ENCODE measurements at regions not wholly inside any gene's neighbourhood (a gene's known extent, or its start where the extent isn't known, plus 50 kb on each side); places are given as distances from the start of the nearest gene placed in this dataset.

DNA sequence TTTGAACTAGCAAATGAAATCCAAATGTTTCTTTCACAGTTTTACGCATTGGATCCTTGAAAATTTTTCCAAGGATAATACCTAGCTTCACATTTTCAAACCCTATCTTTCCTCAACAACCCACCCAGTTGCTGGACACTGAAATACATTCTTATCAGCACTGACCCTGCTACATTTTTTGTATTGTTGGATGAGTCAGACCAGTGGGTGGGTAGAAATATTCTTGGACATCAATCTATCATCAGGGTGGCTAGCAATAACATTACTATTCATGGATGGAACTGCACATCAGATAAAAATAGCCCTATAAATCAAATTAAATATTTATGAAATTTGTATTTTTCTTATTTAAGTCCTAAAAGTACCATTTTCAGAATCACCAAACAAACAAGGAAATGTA is 407.4 kb upstream of the IZUMO3 start:
- intact Hi-C loops (cut with DNase I) = loop anchor here in 1 of 4 donors (10.0 kb wide), 1 partner anchor 58 kb away; no protein-coding TSS in a partner anchor
- Histone ChIP-seq H3K27ac (ENCODE audit: low read length) (no peak overlapping the region), H3K27me3 (ENCODE audit: control insufficient read depth, insufficient read depth) (no peaks in the 10 kb centered on the region), H3K9me3 (ENCODE audit: control insufficient read depth, low read length) (no peaks in the 10 kb centered on the region), H3K4me1 (ENCODE audit: control insufficient read depth, insufficient read depth, low read length) (no peaks in the 10 kb centered on the region), H3K4me3 (ENCODE audit: low read length) (no peak overlapping the region)
- DNase-seq = no peak
- 88% methylated on average over 1 of the region's 1 CpG for WGBS
- ATAC-seq = no peak

DNA sequence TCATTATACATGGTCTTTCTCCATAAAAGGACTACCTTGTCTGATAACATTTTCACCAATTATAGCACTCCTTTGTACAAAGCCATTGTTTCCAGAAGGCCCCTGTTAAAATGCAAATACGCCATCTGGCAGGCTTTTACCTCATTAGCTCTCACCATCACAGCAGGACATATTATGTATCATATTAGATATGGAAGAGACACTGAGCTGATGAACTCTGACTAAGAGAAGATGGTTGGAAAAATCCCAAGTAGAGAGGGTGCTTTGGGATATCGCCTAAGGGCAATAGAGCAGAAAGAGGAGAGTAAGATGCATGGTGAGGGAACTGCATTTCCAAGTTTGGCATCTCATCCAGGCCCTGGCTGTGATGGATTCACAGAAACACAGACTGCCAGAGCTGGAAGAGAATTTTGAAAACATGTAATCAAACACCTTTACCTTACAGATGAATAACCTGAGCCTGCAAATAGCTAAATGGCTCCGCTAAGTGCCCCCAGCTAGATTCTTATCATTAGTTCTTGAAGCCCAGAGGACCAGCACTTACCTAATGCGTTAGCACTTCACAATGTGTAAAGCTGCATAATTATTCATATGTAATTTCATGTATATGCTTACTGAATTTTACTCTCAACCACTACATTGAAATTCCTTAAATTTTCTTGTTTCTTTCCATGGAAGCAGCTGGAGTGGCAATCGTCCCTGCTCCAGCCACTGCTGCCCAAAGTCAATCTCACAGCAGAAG is 393.6 kb upstream of the IZUMO3 start:
- intact Hi-C loops (cut with DNase I) = no loop called here
- WGBS = 70% methylated on average over 5 of the region's 5 CpGs

GRCh38 chr9:24936117-24936516 is 390.4 kb upstream of the IZUMO3 start:
- Histone ChIP-seq H3K4me1 (ENCODE audit: control insufficient read depth, insufficient read depth, low read length) (no peaks in the 10 kb centered on the region), H3K27me3 (ENCODE audit: control insufficient read depth, insufficient read depth) (no peaks in the 10 kb centered on the region), H3K27ac (ENCODE audit: low read length) (no peak overlapping the region), H3K4me3 (ENCODE audit: low read length) (no peak overlapping the region), H3K9me3 (ENCODE audit: control insufficient read depth, low read length) (no peaks in the 10 kb centered on the region)
- DNase-seq (no peak), ATAC-seq (no peak)
- WGBS = 67% methylated on average over 3 of the region's 3 CpGs
- intact Hi-C loops (cut with DNase I) = no loop called here

More for the DNA sequence above, 393.6 kb upstream of the IZUMO3 start:
- no peak for DNase-seq
- Histone ChIP-seq H3K4me1 (ENCODE audit: control insufficient read depth, insufficient read depth, low read length) (no peaks in the 10 kb centered on the region), H3K4me3 (ENCODE audit: low read length) (no peak overlapping the region), H3K9me3 (ENCODE audit: control insufficient read depth, low read length) (no peaks in the 10 kb centered on the region), H3K27ac (ENCODE audit: low read length) (no peak overlapping the region), H3K27me3 (ENCODE audit: control insufficient read depth, insufficient read depth) (no peaks in the 10 kb centered on the region)
- no peak for ATAC-seq

DNA sequence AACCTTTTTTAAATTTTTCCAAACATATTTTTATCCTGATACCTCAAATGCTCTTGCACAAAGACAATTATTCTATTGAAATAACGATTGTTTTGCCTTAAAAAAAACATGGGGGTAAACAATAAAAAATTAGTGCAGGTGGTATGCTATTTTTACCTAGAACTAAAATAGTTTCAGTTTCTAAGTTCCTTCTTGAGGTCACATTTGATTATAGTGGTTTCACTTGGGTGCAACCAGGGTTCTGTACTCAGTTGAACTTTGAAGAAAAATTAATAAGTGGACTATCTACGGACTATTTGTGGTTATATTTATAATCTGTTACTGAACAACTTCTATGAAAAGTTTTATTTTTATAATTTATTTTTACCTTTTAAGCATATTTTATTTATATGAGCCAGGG is 387.1 kb upstream of the IZUMO3 start:
- DNase-seq (no peak), ATAC-seq (no peak)
- H3K9me3 ChIP-seq (ENCODE audit: control insufficient read depth, low read length) = no peaks in the 10 kb centered on the region
- no peaks in the 10 kb centered on the region for H3K27me3 ChIP-seq (ENCODE audit: control insufficient read depth, insufficient read depth)
- H3K4me1 ChIP-seq (ENCODE audit: control insufficient read depth, insufficient read depth, low read length) = no peaks in the 10 kb centered on the region
- 71% methylated on average over 2 of the region's 2 CpGs for WGBS
- no peak overlapping the region for H3K4me3 ChIP-seq (ENCODE audit: low read length)
- no peak overlapping the region for H3K27ac ChIP-seq (ENCODE audit: low read length)
- intact Hi-C loops (cut with DNase I) = no loop called here

- no peak for ATAC-seq
- Histone ChIP-seq H3K27me3 (ENCODE audit: control insufficient read depth, insufficient read depth) (no peaks in the 10 kb centered on the region), H3K4me3 (ENCODE audit: low read length) (no peak overlapping the region), H3K9me3 (ENCODE audit: control insufficient read depth, low read length) (no peaks in the 10 kb centered on the region), H3K27ac (ENCODE audit: low read length) (no peak overlapping the region), H3K4me1 (ENCODE audit: control insufficient read depth, insufficient read depth, low read length) (no peaks in the 10 kb centered on the region)
- DNase-seq = no peak
- 50% methylated on average over 3 of the region's 3 CpGs for WGBS
- intact Hi-C loops (cut with DNase I) = no loop called here
These were observed 386.2 kb upstream of the IZUMO3 start for GRCh38 chr9:24931894-24932293.

DNA sequence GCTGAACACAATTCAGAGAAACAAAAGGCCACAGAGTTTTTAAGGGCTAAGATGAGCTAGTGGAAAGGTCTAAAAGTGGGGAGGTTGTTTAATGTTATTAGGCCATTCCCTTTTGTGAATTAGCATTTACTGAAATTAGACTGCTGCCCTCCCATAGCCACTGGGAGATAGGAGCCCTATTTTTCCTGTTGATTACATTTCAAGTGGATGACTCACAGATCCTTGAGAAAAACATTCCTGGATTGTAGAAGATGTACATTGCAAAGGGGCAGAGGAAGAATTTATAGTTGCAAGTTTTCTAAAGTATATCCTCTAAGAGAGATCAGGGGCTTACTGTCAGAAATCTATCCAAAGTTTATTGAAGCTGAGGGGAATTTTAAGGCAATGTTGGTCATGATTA is 367.1 kb upstream of the IZUMO3 start:
- no peaks in the 10 kb centered on the region for H3K9me3 ChIP-seq (ENCODE audit: control insufficient read depth, low read length)
- no peaks in the 10 kb centered on the region for H3K4me1 ChIP-seq (ENCODE audit: control insufficient read depth, insufficient read depth, low read length)
- no peak for ATAC-seq
- H3K27ac ChIP-seq (ENCODE audit: low read length) = no peak overlapping the region
- no peaks in the 10 kb centered on the region for H3K27me3 ChIP-seq (ENCODE audit: control insufficient read depth, insufficient read depth)
- no peak for DNase-seq
- no peak overlapping the region for H3K4me3 ChIP-seq (ENCODE audit: low read length)
- intact Hi-C loops (cut with DNase I) = no loop called here

- no peak overlapping the region for H3K27ac ChIP-seq (ENCODE audit: low read length)
- no peaks in the 10 kb centered on the region for H3K4me1 ChIP-seq (ENCODE audit: control insufficient read depth, insufficient read depth, low read length)
- DNase-seq (no peak), ATAC-seq (no peak)
- H3K27me3 ChIP-seq (ENCODE audit: control insufficient read depth, insufficient read depth) = no peaks in the 10 kb centered on the region
- no peaks in the 10 kb centered on the region for H3K9me3 ChIP-seq (ENCODE audit: control insufficient read depth, low read length)
- no peak overlapping the region for H3K4me3 ChIP-seq (ENCODE audit: low read length)
- intact Hi-C loops (cut with DNase I) = no loop called here
These were observed 355.6 kb upstream of the IZUMO3 start for GRCh38 chr9:24901319-24901718.

DNA sequence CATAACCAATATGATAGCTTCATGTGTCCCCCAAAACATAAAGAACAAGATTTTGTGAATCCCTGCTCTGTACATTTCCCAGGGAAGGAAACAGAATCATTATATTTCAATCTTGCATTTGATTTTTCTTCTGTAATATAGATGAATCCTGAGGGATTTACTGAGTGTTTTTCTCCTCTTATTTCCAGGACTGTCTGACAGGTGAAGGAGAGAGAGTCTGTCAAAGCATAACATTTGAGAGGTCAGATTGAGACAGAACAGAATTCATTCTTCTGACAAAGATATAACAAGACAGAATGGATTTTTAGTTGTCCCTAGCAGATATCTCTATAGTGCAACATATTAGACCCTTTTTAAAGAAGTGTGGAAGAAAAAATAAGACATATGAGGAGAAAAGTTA is 354.5 kb upstream of the IZUMO3 start:
- intact Hi-C loops (cut with DNase I) = no loop called here
- Histone ChIP-seq H3K9me3 (ENCODE audit: control insufficient read depth, low read length) (no peaks in the 10 kb centered on the region), H3K4me3 (ENCODE audit: low read length) (no peak overlapping the region), H3K4me1 (ENCODE audit: control insufficient read depth, insufficient read depth, low read length) (no peaks in the 10 kb centered on the region), H3K27ac (ENCODE audit: low read length) (no peak overlapping the region), H3K27me3 (ENCODE audit: control insufficient read depth, insufficient read depth) (no peaks in the 10 kb centered on the region)
- no peak for ATAC-seq
- DNase-seq = no peak

DNA sequence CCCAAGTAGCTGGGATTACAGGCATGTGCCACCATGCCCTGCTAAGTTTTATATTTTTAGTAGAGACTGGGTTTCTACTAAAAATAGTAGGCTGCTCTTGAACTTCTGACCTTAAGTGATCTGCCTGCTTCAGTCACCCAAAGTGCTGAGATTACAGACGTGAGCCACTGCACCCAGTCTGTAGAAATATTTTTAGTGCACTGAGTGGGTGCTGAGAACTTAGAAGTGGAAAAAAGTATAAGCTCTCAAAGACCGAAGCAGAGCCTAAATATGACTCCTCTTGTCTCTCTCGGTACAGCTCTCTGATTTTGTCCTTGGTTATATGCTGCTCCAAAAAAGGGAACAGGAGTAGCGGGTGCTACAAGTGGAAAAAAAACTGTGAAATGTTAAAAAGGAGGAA is 353.8 kb upstream of the IZUMO3 start:
- H3K4me3 ChIP-seq (ENCODE audit: low read length) = no peak overlapping the region
- no peak overlapping the region for H3K27ac ChIP-seq (ENCODE audit: low read length)
- 47% methylated on average over 4 of the region's 4 CpGs for WGBS
- intact Hi-C loops (cut with DNase I) = loop anchor here in 1 of 4 donors (10.0 kb wide), 1 partner anchor 55 kb away; no protein-coding TSS in a partner anchor
- H3K4me1 ChIP-seq (ENCODE audit: control insufficient read depth, insufficient read depth, low read length) = no peaks in the 10 kb centered on the region
- DNase-seq (no peak), ATAC-seq (no peak)
- H3K27me3 ChIP-seq (ENCODE audit: control insufficient read depth, insufficient read depth) = no peaks in the 10 kb centered on the region
- H3K9me3 ChIP-seq (ENCODE audit: control insufficient read depth, low read length) = no peaks in the 10 kb centered on the region

DNA sequence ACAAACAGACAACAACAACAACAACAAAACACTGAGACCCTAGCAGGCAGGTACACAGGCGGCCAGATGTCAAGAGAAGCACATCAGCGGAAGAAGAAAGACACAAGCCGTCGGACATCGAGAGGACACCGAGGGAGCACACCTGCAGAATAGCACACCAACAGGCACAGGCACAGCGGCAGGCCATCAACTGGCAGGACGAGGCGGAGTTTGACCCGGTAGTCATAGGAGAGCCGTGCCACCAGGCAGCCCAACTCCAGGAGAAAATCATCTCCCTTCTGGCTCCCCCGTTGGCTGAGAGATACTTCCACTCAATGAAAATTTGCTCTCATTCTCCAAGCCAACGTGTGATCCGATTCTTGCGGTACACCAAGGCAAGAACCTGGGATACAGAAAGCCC is 352.1 kb upstream of the IZUMO3 start:
- ATAC-seq = no peak
- H3K4me3 ChIP-seq (ENCODE audit: low read length) = no peak overlapping the region
- intact Hi-C loops (cut with DNase I) = loop anchor here in 1 of 4 donors (10.0 kb wide), 1 partner anchor 57 kb away; no protein-coding TSS in a partner anchor
- no peak for DNase-seq
- no peak overlapping the region for H3K27ac ChIP-seq (ENCODE audit: low read length)
- H3K9me3 ChIP-seq (ENCODE audit: control insufficient read depth, low read length) = no peaks in the 10 kb centered on the region
- H3K4me1 ChIP-seq (ENCODE audit: control insufficient read depth, insufficient read depth, low read length) = no peaks in the 10 kb centered on the region
- no peaks in the 10 kb centered on the region for H3K27me3 ChIP-seq (ENCODE audit: control insufficient read depth, insufficient read depth)
- 93% methylated on average over 15 of the region's 15 CpGs for WGBS

- intact Hi-C loops (cut with DNase I) = no loop called here
These were observed 335.7 kb upstream of the IZUMO3 start for GRCh38 chr9:24881361-24881760.

DNA sequence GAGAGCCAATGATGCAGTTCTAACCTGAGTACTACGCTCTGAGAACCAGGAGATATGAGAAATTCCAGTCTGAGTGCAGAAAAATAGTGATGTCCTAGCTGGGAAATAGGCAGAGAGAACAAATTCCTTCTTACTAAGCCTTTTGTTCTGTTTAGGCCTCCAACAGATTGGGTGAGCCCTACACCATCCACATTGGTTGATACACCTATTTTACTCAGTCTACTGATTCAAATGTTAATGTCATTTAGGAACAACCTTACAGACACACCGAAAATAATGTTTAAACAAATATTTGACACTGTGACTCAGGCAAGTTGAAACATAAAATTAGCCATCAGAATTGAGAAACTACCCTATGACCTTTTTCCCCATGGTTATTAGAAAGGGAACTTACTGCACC is 333.9 kb upstream of the IZUMO3 start:
- H3K4me3 ChIP-seq (ENCODE audit: low read length) = no peak overlapping the region
- H3K27ac ChIP-seq (ENCODE audit: low read length) = no peak overlapping the region
- intact Hi-C loops (cut with DNase I) = no loop called here
- no peaks in the 10 kb centered on the region for H3K4me1 ChIP-seq (ENCODE audit: control insufficient read depth, insufficient read depth, low read length)
- ATAC-seq = no peak
- WGBS = 61% methylated on average over 2 of the region's 2 CpGs
- no peaks in the 10 kb centered on the region for H3K9me3 ChIP-seq (ENCODE audit: control insufficient read depth, low read length)
- DNase-seq = no peak
- H3K27me3 ChIP-seq (ENCODE audit: control insufficient read depth, insufficient read depth) = no peaks in the 10 kb centered on the region

More at GRCh38 chr9:24881361-24881760, 335.7 kb upstream of the IZUMO3 start:
- DNase-seq (no peak), ATAC-seq (no peak)
- no peak overlapping the region for H3K27ac ChIP-seq (ENCODE audit: low read length)
- H3K4me1 ChIP-seq (ENCODE audit: control insufficient read depth, insufficient read depth, low read length) = no peaks in the 10 kb centered on the region
- no peaks in the 10 kb centered on the region for H3K9me3 ChIP-seq (ENCODE audit: control insufficient read depth, low read length)
- 81% methylated on average over 3 of the region's 3 CpGs for WGBS
- H3K27me3 ChIP-seq (ENCODE audit: control insufficient read depth, insufficient read depth) = no peaks in the 10 kb centered on the region
- no peak overlapping the region for H3K4me3 ChIP-seq (ENCODE audit: low read length)

Data from right cardiac atrium (tissue), 5 donors.